OCI-M2 (cell line): ENCODE measurements at regions not wholly inside any gene's neighbourhood (a gene's known extent, or its start where the extent isn't known, plus 50 kb on each side); places are given as distances from the start of the nearest gene placed in this dataset.
"Not testable (repeated sequence)": the region's sequence is repeated elsewhere in the genome, so short reads cannot be mapped to it uniquely, and the experiment has no call there.

Source experiments
- DNase-seq: peaks from one replicate; lab custom pipeline; 2025; ENCODE audit not compliant: unreplicated experiment; lab: John Stamatoyannopoulos, UW

DNA sequence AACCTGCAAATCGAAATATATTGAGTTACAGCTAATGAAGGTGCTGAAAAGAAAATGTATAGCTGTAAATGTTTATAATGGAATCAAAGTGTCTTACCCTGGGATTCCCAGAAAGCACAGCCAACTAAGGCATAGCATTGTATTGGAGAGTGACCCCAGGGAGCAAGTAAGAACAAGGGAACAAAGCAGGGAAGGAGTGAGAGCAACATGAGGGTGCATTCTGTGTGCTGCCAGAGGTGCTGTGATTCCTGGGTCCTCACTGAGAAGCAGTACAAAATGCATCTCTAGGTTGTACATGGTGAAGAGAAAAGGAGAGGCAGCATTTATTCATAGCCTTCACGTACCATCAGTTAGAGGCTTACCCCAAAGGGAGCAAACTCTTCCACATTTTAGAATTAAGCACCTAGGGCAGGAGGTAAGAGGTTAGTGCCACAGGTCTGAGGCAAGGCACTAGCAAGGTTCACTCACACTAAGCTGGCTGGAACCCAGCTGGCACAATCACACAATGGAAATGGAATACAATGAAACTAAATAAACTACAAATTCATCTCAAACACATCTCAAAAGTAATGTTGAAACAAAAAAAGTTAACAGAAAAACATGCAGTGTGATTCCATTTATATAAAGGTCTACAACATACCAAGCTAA lies 151.5 kb upstream of the C2CD4B start:
- no peak for DNase-seq

- no peak for DNase-seq
Measured at GRCh38 chr15:62320259-62320658, 155.2 kb upstream of the C2CD4B start.

- no peak for DNase-seq
Measured at GRCh38 chr15:62323353-62323890, 158.3 kb upstream of the C2CD4B start.

GRCh38 chr15:62324382-62324781 lies 159.3 kb upstream of the C2CD4B start:
- no peak for DNase-seq

- DNase-seq: no peak
Measured at GRCh38 chr15:62325597-62325996, 160.5 kb upstream of the C2CD4B start.

GRCh38 chr15:62326460-62327011 lies 161.5 kb upstream of the C2CD4B start:
- DNase-seq: no peak

DNA sequence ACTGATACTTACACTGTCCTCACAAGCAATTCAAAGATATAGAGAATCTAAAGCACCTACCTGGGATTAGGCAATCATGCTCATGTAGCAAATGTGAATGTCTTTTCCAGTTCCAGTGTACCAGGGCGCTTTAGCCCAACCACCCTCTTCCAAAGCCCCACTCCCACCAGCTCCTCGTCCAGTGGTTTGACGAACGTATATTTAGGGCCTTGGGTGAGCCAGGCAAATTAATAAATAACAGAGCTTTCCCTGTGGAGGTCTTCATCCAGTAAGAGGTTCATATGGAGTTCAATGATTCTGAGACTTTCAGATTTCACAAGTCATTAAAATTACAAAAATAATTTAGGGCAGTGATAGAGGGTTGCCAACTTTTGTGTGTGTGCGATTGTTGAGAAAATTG lies 162.3 kb upstream of the C2CD4B start:
- DNase-seq: no peak

GRCh38 chr15:62332472-62332871 lies 167.4 kb upstream of the C2CD4B start:
- DNase-seq: not testable (repeated sequence)

- no peak for DNase-seq
Measured at GRCh38 chr15:62334536-62334935, 169.5 kb upstream of the C2CD4B start.

GRCh38 chr15:62337934-62338333 lies 172.8 kb upstream of the C2CD4B start:
- no peak for DNase-seq

GRCh38 chr15:62338497-62338896 lies 173.4 kb upstream of the C2CD4B start:
- no peak for DNase-seq

DNA sequence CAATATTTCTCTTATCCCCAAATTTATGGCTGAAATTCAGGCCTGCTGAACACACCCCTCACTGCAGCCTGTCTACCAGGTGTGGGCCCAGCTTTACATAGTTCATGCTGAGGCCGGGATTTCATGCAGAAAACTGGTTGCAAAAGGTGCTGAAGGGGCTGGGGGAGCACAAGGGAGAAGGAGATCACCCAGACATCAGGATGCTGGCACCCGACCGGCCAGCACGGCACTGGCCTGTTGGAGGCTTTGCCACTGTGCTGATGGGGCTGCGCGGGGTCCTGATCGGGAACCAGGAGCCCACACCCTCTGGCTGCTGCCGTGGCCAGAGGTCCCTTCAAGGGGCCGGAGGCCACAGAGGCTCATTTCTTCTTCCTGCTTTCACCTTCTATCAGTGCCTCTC lies 177.9 kb upstream of the C2CD4B start:
- DNase-seq: no peak

DNA sequence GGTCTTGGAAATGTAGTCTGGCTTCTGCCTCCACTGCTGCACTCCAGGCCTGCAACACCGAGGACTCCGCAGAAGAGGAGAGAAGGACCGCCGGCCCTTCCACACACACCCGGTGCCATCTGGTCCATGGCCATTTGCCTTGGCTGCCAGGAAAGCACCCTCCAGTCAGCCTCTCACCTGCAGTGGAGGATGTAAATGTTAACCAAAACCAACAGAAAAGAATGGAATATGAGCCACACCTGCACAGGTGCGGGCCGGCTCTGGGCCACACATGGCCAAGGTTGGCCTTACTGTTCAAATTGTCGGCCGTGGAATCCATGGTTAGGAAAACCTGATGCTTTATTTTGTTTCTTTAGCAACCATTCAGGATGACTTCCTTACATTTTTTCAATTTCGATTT lies 178.3 kb upstream of the C2CD4B start:
- no peak for DNase-seq

GRCh38 chr15:62344806-62345539 lies 179.9 kb upstream of the C2CD4B start:
- no peak for DNase-seq

GRCh38 chr15:62346168-62346567 lies 181.1 kb upstream of the C2CD4B start:
- DNase-seq: no peak

DNA sequence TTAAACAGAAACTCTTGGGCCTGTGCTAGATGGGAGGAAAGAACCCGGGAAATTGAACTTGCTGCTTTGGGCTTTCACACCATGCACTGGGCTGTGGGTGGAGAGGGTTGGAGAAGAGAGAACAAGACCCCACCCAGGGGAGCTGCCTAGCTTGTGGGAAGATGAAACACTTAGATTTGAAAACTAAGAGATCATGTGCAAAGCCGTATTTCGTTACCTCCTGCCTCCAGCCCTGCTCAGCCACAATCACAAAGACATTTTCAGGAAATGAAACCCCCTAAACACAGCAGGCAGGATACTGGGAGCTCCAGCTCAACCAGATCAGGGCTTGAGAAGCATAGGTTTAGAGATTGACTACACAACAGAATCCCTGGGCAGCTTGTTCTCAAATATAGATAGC lies 183.0 kb upstream of the C2CD4B start:
- no peak for DNase-seq

- no peak for DNase-seq
Measured at GRCh38 chr15:62348623-62349022, 183.5 kb upstream of the C2CD4B start.

DNA sequence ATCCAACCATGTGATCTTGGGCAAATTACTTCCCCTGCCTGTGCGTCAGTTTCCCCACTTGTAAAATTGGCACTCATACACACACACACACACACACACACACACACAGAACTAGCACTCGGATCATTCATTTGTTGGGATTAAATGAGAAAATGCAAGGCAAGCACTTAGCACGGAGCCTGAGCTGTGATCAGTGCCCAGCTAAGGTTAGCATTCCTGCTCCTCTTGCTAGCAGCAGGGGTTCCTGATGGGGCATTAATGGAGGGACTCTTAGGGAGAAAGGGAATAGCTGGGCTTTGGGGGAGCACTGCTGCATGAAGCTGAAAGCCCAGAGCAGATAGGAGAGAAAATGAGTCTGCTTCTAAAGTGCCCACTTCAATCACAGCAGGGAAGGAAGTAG lies 187.7 kb upstream of the C2CD4B start:
- DNase-seq: no peak

- no peak for DNase-seq
Measured at GRCh38 chr15:62357431-62357830, 192.3 kb upstream of the C2CD4B start.

GRCh38 chr15:62359416-62359815 lies 194.3 kb upstream of the C2CD4B start:
- no peak for DNase-seq

DNA sequence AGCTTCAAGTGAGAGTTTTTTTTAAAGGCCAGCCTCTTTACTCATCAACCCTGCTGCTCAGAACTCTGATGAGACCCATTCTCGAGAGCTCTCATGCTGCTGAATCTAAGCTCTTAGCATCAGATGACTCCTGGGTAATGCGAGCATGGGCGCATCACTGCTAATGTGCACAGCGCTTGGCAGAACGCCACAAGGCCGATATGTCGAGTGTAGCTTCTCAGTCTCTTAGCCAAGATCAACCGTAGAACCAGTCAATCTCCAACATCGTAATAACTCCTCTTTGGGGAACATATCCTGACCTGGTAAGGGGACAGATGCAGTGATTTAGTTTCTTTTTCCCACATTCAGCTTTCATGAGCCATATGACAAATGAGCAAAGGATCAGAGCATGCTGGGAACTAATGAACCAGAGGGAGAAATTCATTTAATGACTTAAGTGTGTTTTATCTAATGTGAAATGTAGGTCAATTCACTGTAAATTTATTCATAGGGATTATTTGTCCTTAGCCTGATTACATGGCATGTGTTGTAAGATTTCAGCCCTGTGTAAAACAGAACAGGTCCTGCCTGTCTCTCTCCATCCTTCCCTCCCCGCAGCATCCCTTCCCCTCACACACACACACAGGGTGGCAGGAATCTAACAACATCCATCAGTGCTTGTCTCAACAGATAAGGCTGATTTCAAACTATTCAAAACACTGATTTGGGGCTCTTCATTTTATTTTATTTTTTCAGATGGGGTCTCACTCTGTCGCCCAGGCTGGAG lies 195.4 kb upstream of the C2CD4B start:
- DNase-seq: no peak

- DNase-seq: no peak
Measured at GRCh38 chr15:62362144-62362543, 197.1 kb upstream of the C2CD4B start.
